IgD-negative memory B cell (primary cell): ENCODE measurements at regions not wholly inside any gene's neighbourhood (a gene's known extent, or its start where the extent isn't known, plus 50 kb on each side); places are given as distances from the start of the nearest gene placed in this dataset.
"Not testable (repeated sequence)": the region's sequence is repeated elsewhere in the genome, so short reads cannot be mapped to it uniquely, and the experiment has no call there.

Experiments
- H3K27ac Mint-ChIP-seq, 3 donors: one replicate each; pipeline ENCODE4 v1.8.0; 2020 to 2022; ENCODE audit warnings: mild to moderate bottlenecking in 3 of 3, mixed read lengths in 3 of 3, moderate library complexity in 1 of 3
- H3K27me3 Mint-ChIP-seq: one replicate; pipeline ENCODE4 v1.8.0; 2021; ENCODE audit warnings: mixed read lengths
- H3K36me3 Mint-ChIP-seq: one replicate; pipeline ENCODE4 v1.8.0; 2020; ENCODE audit warnings: mild to moderate bottlenecking, mixed read lengths
- H3K4me1 Mint-ChIP-seq, 3 donors: one replicate each; pipeline ENCODE4 v1.8.0; 2020 to 2022; ENCODE audit warnings: mixed read lengths in 3 of 3, mild to moderate bottlenecking in 1 of 3
- H3K4me3 Mint-ChIP-seq, 4 donors: one replicate each; pipeline ENCODE4 v1.8.0; 2020 to 2022; ENCODE audit warnings: mild to moderate bottlenecking in 4 of 4, mixed read lengths in 4 of 4, moderate library complexity in 3 of 4
- H3K9me3 Mint-ChIP-seq, 3 donors: one replicate each; pipeline ENCODE4 v1.8.0; 2020 to 2021; ENCODE audit warnings: mixed read lengths in 3 of 3, mild to moderate bottlenecking in 1 of 3

DNA sequence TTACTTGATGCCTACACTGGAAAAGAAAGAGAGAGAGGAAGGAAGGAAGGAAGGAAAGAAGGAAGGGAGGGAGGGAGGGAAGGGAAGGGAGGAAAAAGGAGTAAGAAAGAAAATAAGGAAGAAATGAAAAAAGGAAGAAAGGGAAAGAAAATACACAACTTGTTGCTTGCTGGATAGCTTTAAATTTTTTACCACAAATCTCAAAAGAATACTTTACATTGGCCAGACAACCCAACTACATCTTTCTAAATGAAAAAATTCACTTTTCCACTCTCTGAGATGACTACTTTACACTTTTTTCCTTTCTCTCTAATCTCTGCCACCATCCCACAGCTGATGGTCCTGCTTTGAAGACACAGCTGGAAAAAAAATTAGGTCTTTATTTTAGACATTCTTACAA is 228.9 kb upstream of the FAM78B start:
- no peaks in the 10 kb centered on the region for H3K9me3 Mint-ChIP-seq
- H3K4me3 Mint-ChIP-seq = no peak overlapping the region
- no peak overlapping the region for H3K27ac Mint-ChIP-seq
- no peaks in the 10 kb centered on the region for H3K4me1 Mint-ChIP-seq
- H3K27me3 Mint-ChIP-seq = no peaks in the 10 kb centered on the region
- no peaks in the 10 kb centered on the region for H3K36me3 Mint-ChIP-seq

DNA sequence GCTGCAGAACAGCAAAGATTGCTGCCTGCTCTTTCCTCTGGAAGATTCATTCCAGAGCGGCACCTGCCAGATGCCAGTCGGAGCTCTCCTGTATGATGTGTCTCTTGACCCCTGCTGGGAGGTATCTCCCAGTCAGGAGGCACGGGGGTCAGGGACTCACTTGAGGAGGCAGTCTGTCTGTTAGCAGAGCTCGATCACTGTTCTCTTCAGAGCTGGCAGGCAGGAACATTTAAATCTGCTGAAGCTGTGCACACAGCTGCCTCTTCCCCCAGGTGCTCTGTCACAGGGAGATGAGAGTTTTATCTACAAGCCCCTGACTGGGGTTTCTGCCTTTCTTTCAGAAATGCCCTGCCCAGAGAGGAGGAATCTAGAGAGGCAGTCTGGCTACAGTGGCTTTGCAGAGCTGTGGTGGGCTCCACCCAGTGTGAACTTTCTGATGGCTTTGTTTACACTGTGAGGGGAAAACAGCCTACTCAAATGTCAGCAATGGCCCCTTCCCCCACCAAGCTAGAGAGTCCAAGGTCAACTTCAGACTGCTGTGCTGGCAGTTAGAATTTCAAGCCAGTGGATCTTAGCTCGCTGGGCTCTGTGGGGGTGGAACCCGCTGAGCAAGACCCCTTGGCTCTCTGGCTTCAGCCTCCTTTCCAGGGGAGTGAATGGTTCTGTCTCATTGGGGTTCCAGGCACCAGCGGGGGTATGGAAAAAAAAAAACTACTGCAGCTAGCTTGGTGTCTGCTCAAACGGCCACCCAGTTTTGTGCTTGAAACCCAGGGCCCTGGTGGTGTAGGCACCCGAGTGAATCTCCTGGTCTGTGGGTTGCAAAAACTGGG is 242.7 kb upstream of the FAM78B start:
- H3K36me3 Mint-ChIP-seq, H3K4me1 Mint-ChIP-seq, H3K27ac Mint-ChIP-seq, H3K27me3 Mint-ChIP-seq, H3K4me3 Mint-ChIP-seq: not testable (repeated sequence)
- H3K9me3 Mint-ChIP-seq = peaks cover 2 to 20% (median 10%) of the 10 kb centered on the region in 3 donors

DNA sequence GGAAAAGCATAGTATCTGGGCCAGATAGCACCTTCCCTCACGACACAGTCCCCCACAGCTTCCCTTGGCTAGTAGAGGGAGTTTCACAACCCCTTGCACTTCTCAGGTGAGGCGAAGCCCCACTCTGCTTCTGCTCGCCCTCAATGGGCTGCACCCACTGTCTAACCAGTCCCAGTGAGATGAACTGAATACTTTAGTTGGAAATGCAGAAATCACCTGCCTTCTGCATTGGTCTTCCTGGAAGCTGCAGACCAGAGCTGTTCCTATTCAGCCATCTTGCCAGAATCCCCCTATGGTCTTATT is 243.2 kb upstream of the FAM78B start:
- Mint-ChIP-seq H3K27ac (no peak overlapping the region), H3K9me3 (peaks cover 2 to 19% (median 10%) of the 10 kb centered on the region in 3 donors), H3K27me3 (peaks cover 6% of the 10 kb centered on the region), H3K4me1 (no peaks in the 10 kb centered on the region), H3K4me3 (no peak overlapping the region), H3K36me3 (no peaks in the 10 kb centered on the region)

DNA sequence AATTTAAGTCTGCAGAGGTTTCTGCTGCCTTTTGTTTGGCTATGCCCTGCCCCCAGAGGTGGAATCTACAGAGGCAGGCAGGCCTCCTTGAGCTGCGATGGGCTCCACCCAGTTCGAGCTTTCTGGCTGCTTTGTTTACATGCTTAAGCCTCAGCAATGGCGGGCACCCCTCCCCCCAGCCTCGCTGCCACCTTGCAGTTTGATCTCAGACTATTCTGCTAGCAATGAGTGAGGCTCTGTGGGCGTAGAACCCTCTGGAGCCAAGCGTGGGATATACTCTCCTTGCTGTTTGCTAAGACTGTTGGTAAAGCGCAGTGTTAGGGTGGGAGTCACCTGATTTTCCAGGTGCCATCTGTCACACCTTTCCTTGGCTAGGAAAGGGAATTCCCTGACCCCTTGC is 250.0 kb upstream of the FAM78B start:
- H3K27me3 Mint-ChIP-seq, H3K4me1 Mint-ChIP-seq, H3K36me3 Mint-ChIP-seq, H3K9me3 Mint-ChIP-seq, H3K4me3 Mint-ChIP-seq, H3K27ac Mint-ChIP-seq: not testable (repeated sequence)

DNA sequence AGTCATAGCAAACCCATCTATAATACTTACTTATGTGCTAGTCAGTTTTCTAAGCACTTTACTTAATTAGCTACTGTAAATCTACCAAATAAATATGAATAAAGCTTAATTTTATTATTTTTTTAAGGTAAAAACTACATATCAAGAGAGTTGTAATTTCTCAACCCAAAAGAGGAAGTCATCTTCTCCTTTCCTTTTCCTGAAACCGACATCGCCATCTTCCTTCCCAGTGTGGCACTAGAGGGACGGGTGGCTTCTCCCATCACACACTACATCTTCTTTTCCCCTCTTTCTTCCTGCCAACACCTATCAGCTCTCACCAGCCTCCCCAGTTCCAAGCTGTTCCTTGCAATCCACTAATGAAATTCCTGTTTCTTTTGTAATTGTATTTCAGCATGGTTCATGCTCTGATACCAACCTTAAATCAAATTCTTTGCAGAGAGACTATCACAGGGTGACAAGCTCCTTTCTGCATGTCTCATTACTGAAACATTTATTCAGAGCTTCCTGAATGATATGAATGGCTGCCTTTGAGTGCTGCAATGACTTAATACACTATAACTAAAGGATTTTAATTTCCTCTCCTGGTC is 251.6 kb upstream of the FAM78B start:
- H3K36me3 Mint-ChIP-seq = no peaks in the 10 kb centered on the region
- no peak overlapping the region for H3K27ac Mint-ChIP-seq
- H3K9me3 Mint-ChIP-seq = peaks cover 0 to 6% (median 2%) of the 10 kb centered on the region in 3 donors
- no peak overlapping the region for H3K4me3 Mint-ChIP-seq
- H3K27me3 Mint-ChIP-seq = peaks cover under 1% of the 10 kb centered on the region
- no peaks in the 10 kb centered on the region for H3K4me1 Mint-ChIP-seq

DNA sequence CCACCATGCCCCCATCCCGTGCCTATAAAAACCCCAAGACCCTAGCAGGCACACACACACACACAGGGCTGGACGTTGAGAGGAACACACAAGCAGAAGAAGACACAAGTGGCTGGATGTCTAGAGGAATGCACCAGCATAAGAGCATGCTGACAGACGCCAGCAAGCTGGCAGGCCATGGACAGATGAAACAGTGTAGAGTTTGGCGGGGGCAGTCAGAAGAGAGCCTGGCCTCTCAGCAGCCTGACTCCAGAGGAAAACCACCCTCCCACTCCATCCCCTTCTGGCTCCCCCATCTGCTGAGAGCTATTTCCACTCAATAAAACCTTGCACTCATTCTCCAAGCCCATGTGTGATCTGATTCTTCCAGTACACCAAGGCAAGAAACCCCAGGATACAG is 255.8 kb upstream of the FAM78B start:
- H3K36me3 Mint-ChIP-seq, H3K4me3 Mint-ChIP-seq, H3K27ac Mint-ChIP-seq, H3K27me3 Mint-ChIP-seq, H3K9me3 Mint-ChIP-seq, H3K4me1 Mint-ChIP-seq: not testable (repeated sequence)

DNA sequence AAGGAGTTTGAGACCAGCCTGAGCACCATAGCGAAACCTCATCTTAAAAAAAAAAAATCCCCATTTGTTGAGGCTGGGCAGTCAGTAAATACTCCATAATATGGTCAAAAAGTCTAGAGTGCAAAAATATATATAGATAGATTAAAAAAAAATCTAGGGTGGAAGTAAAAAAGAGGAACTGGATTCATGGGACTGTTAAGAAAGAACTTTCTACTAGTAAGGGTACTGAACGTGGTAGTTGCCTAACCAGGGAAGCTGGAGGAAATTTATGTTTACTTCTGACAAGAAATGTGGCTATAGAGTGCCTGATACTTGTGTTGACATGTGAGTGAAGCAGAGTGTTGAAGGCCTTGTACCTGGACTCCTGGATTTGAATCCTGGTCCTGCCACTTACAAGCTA is 265.9 kb upstream of the FAM78B start:
- Mint-ChIP-seq H3K27ac (no peak overlapping the region), H3K36me3 (no peaks in the 10 kb centered on the region), H3K27me3 (peaks cover 5% of the 10 kb centered on the region), H3K4me1 (no peaks in the 10 kb centered on the region), H3K4me3 (no peak overlapping the region), H3K9me3 (no peaks in the 10 kb centered on the region)

DNA sequence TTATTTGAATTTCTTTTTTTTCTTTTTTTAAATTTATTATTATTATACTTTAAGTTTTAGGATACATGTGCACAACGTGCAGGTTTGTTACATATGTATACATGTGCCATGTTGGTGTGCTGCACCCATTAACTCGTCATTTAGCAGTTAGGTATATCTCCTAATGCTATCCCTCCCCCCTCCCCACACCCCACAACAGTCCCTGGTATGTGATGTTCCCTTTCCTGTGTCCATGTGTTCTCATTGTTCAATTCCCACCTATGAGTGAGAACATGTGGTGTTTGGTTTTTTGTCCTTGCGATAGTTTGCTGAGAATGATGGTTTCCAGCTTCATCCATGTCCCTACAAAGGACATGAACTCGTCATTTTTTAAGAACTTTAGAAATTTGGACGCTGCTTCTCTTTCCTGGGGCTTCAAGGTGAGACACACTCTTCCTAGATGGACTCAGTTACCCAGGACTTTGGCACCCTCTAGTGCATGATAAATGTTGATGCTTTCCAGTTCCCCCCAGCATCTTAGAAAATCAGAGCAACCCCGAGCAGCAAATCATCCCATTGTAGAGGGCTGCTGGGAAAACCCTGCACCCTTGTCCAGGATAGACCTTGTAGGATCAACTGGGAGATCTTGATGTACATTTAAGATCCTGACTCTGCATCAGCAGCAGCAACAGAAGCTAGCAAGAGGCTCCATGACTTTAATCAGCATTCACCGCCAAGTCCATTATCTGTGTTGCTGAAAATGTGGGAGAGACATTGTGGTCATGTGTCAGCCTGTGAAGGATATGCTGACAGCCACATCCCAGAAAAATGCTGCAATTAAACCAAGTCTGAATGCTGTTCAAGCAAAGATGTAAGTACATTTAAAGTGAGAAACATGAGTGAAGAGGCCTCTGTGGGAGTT is 266.9 kb upstream of the FAM78B start:
- H3K27ac Mint-ChIP-seq, H3K4me3 Mint-ChIP-seq, H3K36me3 Mint-ChIP-seq, H3K9me3 Mint-ChIP-seq, H3K27me3 Mint-ChIP-seq, H3K4me1 Mint-ChIP-seq: not testable (repeated sequence)

DNA sequence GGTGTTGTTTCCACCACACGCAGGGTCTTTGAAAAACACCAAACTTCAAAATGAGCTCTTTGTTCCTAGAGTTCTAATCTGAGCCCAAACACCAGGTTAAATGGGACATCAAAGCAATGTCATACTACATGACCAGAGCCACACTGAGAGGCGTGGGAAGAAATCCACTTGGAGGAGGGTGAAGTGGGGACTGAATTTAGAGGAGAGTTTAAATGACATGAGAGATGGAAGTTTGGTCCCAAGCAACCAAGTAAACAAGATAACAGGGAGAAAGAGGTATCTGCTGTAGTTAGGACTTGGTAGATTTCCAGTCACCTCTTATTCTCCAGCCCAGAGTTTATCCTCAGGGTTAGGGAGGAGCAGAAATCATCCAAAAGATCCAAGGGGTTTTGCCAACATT is 290.9 kb upstream of the FAM78B start:
- no peak overlapping the region for H3K4me3 Mint-ChIP-seq
- H3K9me3 Mint-ChIP-seq = peaks cover 0 to 3% (median under 1%) of the 10 kb centered on the region in 3 donors
- peaks cover 0 to 3% (median 3%) of the 10 kb centered on the region in 3 donors for H3K4me1 Mint-ChIP-seq
- peaks cover 7% of the 10 kb centered on the region for H3K36me3 Mint-ChIP-seq
- no peaks in the 10 kb centered on the region for H3K27me3 Mint-ChIP-seq
- H3K27ac Mint-ChIP-seq = no peak overlapping the region

DNA sequence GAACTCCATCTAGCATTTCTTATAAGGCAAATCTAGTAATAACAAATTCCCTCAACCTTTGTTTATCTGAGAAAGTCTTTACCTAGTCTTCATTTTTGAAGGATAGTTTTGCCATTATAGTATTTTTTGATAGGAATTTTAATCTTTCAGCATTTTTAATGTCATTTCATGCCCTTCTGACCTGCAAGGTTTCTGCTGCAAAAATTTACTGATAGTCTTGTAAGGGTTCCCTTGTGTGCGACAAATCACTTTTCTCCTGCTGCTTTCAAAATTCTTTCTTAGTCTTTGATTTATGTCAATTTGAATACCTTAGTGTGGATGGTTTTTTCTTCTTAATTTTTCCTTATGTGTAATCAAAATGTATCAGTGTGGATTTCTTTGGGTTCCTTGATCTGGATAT is 297.5 kb upstream of the FAM78B start:
- H3K27me3 Mint-ChIP-seq = peaks cover 6% of the 10 kb centered on the region
- H3K4me1 Mint-ChIP-seq = peaks cover 0 to 3% (median 3%) of the 10 kb centered on the region in 3 donors
- no peak overlapping the region for H3K27ac Mint-ChIP-seq
- H3K4me3 Mint-ChIP-seq = no peak overlapping the region
- peaks cover 3 to 18% (median 5%) of the 10 kb centered on the region in 3 donors for H3K9me3 Mint-ChIP-seq
- H3K36me3 Mint-ChIP-seq = peaks cover 2% of the 10 kb centered on the region

DNA sequence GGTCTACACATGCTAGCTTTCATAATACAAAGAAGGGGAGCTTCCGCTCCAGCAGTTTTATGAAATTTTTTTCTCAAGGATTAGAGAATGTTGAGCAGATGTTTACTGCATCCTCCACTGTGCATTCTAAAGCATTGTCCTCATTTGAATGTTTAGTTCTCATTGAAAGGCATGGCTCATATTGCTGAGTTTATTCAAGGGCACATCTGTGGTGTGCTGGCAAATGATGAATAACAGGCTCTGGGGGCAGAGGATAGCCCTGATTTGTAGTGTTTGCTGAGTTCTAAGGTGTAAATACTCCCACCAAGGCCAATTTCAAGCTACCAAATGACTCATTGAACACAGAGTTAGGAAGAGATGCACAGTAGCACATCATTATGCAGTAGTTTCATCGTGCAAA is 303.2 kb upstream of the FAM78B start:
- peaks cover 0 to 2% (median 0%) of the 10 kb centered on the region in 3 donors for H3K4me1 Mint-ChIP-seq
- peaks cover 15% of the 10 kb centered on the region for H3K27me3 Mint-ChIP-seq
- H3K4me3 Mint-ChIP-seq = no peak overlapping the region
- peaks cover 2% of the 10 kb centered on the region for H3K36me3 Mint-ChIP-seq
- no peak overlapping the region for H3K27ac Mint-ChIP-seq
- peaks cover 4 to 6% (median 6%) of the 10 kb centered on the region in 3 donors for H3K9me3 Mint-ChIP-seq

DNA sequence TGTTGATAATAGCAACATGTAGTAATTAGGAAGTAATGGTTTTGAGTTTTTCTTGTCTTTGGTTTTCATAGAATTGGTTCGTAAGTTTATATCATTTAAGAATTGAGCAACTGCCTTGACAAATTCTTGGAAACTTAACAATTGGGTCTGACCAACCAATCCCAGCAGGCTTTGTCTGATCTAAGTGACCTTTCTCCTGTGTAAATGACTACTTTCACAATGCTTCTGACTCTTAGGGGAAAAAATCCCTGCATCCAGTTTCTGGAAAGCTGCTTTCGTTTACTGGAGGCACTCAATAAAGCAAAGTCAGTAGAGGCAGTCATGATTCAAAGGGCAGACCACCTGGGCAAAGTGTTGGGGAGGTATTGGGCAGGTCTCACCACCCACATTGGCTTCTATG is 303.6 kb upstream of the FAM78B start:
- Mint-ChIP-seq H3K27me3 (peaks cover 15% of the 10 kb centered on the region), H3K27ac (no peak overlapping the region), H3K9me3 (peaks cover 1 to 5% (median 4%) of the 10 kb centered on the region in 3 donors), H3K4me1 (peaks cover 0 to 2% (median 0%) of the 10 kb centered on the region in 3 donors), H3K4me3 (no peak overlapping the region), H3K36me3 (peaks cover 2% of the 10 kb centered on the region)

DNA sequence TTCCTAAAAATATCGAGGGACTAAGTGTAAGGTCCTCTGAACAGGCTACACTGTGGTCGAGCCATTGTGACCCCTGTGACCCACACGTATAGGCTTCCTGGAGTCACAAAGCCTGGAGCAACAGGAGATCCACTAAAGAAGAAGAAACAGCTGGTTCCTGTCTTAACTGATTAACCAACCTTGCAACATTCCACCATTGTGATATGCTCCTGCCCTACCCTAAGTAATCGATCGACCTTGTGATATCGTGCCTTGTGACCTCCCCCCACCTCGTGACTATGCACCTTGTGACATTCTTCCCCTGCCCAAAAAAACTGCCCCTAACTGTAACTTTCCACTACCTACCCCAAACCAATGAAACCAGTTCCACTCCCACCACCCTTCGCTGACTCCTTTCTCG is 304.6 kb upstream of the FAM78B start:
- Mint-ChIP-seq H3K4me3 (no peak overlapping the region), H3K9me3 (peaks cover 0 to 4% (median 4%) of the 10 kb centered on the region in 3 donors), H3K4me1 (peaks cover 0 to 2% (median 0%) of the 10 kb centered on the region in 3 donors), H3K36me3 (peaks cover 2% of the 10 kb centered on the region), H3K27me3 (peaks cover 15% of the 10 kb centered on the region), H3K27ac (no peak overlapping the region)

DNA sequence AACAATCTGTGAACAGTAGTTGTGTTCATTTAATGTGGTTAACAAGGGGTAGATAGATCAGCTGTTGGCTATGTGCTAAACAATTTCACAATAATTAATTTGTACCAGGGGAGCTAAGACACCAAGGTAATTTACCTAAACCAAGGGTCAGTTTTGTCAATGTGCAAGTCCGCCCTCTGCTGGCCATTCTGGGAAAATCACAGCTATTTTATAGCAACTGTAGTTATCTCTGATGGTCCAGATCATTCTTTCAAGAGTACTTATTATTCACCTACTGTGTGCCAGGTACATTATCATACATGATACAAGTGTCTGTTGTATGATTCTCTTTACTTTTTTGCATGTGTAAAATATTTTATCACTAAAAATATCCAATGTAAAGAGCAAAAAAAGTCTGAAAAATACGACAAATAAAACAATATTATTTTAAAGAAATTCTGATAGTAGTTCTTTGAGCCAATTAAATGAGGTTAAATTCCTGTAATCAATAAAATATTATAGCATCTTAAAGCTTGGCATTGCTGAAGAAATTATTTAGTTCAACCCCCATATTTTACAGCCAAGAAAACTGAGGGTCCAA is 312.3 kb upstream of the FAM78B start:
- Mint-ChIP-seq H3K27me3 (no peaks in the 10 kb centered on the region), H3K9me3 (no peaks in the 10 kb centered on the region), H3K4me3 (no peak overlapping the region), H3K36me3 (peaks cover 1% of the 10 kb centered on the region), H3K27ac (no peak overlapping the region), H3K4me1 (peaks cover 0 to 2% (median 0%) of the 10 kb centered on the region in 3 donors)

DNA sequence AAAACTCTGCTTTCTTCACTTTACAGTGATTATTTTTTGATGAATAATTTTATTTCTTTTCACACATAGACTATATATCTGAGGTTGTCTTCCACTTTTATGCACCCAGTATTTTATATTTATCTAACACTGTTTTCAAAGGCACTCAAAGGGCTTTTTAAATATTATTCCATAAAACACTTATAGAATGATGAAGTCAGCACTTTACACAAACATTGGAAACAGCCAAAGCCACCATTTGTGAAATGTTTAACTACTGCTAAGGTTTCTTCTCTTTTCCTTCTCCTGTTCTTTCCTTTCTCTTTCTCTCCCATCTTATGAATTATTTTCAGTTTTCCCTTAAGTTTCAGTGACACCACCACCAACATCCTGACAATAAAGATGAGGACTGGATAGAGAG is 317.7 kb upstream of the FAM78B start:
- H3K36me3 Mint-ChIP-seq = peaks cover 4% of the 10 kb centered on the region
- H3K27me3 Mint-ChIP-seq = no peaks in the 10 kb centered on the region
- H3K4me1 Mint-ChIP-seq = peaks cover 4 to 6% (median 5%) of the 10 kb centered on the region in 3 donors
- no peaks in the 10 kb centered on the region for H3K9me3 Mint-ChIP-seq
- no peak overlapping the region for H3K4me3 Mint-ChIP-seq
- no peak overlapping the region for H3K27ac Mint-ChIP-seq
